ENCODE measurements at regions not wholly inside any gene's neighbourhood (a gene's known extent, or its start where the extent isn't known, plus 50 kb on each side); places are given as distances from the start of the nearest gene placed in this dataset.
"Not testable (repeated sequence)": the region's sequence is repeated elsewhere in the genome, so short reads cannot be mapped to it uniquely, and the experiment has no call there.

DNA sequence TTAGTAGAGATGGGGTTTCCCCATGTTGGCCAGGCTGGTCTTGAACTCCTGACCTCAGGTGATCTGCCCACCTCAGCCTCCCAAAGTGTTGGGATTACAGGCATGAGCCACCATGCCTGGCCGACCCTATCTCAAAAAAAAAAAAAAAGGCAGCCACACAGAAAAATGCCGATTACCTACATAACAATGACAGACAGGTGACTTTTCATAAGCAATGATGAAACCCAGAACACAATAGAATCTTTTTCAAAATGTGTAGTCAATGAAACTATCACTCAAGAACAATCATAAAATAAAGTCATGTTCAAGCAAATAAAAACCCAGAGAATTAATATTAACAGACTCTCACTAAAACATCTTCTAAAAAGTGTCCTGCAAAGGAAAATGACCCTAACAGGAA, 135.6 kb upstream of the MVB12B start:
- not testable (repeated sequence) for DNase-seq

DNA sequence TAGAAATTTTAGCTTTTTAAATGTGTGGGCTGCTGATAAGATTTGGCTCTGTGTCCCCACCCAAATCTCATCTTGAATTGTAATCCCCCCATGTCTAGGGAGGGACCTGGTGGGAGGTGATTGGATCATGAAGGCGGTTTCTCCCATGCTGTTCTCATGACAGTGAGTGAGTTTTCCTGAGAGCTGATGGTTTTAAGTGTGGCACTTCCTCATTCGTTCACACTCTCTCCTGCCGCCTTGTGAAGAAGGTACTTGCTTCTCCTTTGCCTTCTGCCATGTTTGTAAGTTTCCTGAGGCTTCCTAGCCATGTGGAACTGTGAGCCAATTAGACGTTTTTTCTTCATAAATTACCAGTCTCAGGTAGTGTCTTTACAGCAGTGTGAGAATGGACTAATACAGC, 127.8 kb upstream of the MVB12B start:
- DNase-seq, result no peak

DNA sequence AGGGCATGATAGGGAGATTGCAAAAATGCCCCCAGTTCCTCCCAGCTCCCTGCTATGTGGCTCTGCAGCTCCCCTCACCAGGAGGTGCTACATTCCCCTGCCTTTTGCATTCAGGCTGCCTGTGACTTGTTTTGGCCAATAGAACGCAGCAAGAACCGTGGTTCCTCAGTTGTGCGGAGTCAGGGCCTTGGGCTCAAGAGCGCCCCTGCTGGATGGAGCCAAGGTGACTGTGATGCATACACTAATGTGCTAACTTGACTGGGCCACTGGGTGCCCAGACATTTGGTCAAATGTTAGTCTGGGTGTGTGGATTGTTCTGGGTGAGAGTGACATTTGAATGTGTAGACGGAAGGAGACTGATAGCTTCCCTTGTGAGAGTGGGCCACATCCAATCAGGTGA, 123.3 kb upstream of the MVB12B start:
- DNase-seq, result no peak

DNA sequence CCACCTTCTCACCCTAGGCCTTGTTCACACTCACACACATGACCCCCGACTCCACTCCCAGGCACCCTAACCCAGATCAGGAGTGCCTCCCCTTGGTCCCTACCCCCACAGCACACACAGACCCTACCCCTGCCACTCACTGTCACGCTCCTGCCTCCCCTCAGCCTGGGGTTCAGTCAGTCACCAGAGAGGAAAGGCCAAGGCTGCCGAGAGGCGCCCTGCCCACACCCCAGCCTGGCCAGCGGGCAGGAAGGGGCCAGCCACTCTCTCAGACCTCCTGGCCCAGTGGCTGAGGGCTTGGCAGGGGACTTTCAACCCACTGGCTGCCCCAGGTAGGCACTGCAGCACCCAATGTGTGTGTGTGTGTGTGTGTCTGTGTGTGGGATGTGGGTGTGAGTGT, 122.4 kb upstream of the MVB12B start:
- no peak for DNase-seq

DNA sequence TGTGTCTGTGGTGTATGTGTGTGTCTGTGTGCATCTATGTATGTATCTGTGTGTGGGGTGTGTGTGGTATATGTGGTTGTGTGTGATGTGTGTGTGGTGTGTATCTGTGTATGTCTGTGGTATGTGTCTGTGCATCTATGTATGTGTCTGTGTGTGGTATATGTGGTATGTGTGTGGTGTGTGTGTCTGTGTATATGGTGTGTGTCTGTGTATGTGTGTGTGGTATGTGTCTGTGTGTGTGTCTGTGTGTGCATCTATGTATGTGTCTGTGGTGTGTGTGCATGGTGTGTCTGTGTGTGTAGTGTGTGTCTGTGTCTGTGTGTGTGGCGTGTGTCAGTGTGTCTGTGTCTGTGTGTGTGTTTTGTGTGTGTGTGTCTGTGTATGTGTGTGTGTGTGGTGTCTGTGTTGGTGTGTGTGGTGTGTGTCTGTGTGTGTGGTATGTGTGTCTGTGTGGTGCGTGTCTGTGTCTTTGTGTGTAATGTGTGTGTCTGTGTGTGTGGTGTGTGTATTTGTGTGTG, 121.9 kb upstream of the MVB12B start:
- no peak for DNase-seq

DNA sequence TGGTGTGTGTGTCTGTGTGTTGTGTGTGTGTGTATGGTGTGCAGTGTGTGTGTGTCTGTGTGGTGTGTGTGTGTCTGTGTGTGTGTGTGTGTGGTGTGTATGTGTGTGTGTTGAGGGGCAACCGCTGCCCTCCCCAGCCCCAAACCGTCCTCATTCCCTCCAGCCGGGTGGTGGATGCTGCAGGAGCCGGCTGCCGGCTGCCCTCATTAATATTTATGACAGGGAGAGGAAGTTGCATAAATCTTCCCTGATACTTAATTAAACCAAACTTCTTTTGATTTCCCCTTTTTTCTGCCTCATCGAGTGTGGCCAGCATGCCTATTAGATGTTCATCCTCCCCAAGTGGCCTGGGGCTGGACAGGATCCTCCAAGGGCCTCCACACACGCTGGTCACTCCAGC, 121.4 kb upstream of the MVB12B start:
- no peak for DNase-seq

DNA sequence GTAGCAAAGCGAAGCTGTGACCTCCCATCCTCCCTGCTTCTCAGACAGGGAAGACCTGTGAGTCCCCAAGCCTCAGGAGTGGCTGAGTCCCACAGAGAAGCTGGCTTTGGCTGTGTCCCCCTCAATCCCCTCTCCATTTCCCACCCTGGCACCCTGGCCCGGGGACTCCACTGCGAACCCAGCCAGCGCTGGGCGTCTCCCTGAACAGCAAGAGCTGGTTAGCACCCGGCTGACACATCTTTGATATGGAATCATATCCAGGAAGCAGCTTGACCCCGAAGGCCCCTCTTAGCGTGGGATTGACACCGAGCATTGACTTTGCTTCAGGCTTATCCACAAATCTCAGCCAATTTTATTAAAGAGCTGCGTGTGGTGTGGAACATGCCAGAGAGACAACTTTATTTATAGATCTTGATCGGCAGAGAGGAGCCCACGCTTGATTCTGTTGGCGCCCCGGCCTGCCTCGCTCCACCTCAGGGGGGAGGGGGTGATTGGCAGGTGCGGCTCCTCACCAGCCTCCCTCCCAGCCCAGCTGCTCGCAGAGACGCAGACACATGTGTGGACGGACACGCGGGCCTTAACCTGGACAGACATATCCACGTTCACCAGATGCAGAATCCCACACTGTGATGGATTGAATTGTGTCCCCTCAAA, 120.7 kb upstream of the MVB12B start:
- DNase-seq, result no peak

DNA sequence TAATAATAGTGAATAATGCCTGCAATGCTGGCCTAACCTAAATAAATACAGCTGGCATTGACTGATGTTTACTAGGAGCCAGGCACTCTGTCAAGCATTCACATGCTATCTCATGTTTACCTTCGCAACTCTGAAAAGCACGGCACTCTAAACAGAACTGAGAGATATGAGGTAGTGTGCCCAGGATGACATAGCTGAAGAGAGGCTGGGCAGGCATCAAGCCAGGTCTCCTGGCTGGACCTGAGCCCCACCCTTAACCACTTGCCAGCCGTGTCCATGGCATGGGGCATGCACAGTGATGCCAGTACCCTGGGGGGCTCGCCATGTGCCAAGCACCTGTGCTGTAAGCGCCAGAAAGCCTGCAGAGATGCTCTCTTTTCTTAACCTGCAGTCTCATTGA, 119.4 kb upstream of the MVB12B start:
- DNase-seq, result no peak

DNA sequence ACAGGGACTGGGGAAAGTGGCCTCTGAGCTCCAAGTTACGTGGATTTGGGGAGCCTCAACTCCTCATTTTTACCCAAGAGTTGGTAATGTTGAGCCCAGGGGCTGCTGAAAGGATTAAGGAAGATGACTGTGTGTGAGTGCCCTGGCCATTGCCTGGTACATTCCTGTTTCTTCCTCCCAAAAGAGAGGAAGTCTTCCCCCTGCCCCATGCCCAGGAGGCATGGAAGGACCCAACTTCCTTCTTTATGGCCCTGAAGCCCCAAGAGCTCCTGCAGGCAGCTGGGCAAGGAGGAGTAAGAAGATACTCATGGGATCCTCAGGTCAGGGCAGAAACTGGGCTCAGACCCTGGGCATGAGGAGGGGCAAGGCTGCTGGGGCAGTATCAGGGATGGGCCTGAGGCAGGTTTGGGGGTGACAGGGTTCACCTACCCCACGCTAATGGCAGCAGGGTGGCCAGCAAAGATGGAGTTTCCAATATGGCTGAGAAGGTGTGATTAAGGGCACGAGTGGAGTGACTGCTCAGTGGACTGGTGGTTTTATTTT, 118.3 kb upstream of the MVB12B start:
- no peak for DNase-seq

DNA sequence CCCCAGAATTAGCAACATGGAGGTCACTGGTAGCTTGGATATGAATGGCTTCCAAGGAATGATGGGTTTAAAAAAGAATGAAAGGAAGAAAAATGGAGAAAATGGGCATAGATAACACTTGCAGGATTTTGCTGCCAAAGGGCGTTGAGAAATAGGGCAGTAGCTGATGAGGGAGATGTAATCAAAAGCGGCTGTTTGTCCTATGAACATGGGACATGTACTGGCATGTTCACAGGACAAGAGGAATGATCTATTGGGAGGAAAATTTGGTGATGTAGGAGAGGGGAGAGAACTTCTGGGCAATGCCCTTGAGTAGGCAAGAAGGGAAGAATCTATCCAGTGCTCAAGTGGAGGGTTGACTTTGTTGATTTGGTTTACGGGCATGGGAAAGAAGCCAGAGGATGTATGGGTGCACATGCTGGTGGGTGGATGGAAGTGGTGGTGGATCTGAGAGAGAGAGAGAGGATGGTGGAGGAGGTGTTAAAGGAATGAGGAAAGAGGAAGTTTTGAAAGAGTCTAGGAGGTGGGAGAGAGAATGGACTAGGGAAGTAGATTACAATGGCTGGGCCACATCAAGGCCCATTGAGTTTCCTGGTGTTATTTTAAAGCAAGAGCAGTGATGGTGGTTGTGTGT, 115.1 kb upstream of the MVB12B start:
- DNase-seq, result no peak

DNA sequence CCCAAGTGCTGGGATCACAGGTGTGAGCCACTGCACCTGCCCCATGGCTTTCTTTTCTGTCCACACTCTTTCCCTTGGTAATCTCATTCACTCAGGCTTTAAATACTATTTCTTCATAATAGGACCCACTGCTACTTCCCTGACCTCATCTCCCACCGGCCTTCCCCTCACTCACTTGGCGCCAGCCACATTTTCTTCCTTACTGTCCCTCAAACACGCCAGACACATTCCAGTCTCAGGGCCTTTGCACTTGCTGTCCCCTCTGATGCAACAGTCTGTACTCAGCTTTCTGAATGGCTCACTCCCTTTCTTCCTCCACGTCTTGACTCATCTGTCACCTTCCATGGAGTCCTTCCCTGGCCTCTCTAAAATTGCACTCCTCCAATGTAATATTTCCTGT, 111.1 kb upstream of the MVB12B start:
- DNase-seq, result no peak

DNA sequence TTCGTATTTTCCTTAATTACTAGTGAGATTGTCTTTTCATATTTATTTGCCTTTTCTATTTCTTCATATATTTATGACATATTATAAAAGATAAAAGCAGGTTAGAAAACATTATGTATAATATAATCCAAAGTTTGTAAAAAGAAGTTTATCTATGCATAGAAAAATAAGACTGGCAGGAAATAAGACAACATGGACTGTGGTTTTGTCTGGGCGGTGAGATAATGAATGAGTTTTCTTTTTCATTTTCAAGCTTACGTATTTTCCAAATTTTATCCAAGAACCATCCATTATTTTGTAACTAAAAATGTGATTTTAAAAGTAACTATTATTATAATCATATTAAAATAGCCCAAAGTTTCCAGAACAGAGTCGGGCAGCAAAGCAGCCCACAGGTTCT, 109.8 kb upstream of the MVB12B start:
- DNase-seq, result no peak

DNA sequence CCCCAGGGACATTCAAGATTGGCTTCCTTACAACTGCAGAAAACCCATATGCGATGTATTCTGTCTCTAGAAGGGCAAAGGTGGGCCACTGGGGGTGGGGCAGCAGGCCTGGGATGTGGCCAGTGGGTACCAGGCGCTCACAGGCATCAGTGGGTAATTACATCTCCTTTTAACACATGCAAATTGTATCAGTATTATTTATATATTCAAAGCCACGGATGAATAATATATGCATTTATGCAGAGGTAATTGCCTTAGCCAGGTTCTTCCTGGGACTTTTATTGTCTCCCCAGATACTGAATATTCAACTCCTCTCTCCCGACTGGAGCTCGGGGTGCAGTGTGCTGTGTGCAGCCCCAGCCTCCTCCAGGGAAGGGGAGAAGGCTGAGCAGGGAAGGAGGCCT, 109.4 kb upstream of the MVB12B start:
- no peak for DNase-seq

DNA sequence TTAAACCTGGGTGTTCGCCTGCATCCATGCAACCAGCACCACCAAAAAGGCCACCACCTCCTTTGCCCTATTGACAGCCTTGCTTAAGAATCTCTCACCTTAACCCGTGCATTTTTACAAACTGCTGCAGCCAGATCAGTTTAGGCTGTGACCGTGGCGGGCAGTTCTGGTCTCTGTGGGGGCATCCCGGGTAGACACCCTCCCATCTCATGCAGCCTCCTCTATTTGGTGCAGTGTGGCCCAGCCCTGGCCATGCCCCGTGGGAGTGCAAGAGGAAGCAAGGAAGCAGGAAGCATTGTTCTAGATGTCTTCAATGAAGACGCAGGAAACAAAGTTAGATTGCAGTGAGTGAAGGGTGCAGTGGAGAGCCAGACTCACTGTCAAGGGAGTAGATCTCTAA, 108.8 kb upstream of the MVB12B start:
- DNase-seq, result no peak

DNA sequence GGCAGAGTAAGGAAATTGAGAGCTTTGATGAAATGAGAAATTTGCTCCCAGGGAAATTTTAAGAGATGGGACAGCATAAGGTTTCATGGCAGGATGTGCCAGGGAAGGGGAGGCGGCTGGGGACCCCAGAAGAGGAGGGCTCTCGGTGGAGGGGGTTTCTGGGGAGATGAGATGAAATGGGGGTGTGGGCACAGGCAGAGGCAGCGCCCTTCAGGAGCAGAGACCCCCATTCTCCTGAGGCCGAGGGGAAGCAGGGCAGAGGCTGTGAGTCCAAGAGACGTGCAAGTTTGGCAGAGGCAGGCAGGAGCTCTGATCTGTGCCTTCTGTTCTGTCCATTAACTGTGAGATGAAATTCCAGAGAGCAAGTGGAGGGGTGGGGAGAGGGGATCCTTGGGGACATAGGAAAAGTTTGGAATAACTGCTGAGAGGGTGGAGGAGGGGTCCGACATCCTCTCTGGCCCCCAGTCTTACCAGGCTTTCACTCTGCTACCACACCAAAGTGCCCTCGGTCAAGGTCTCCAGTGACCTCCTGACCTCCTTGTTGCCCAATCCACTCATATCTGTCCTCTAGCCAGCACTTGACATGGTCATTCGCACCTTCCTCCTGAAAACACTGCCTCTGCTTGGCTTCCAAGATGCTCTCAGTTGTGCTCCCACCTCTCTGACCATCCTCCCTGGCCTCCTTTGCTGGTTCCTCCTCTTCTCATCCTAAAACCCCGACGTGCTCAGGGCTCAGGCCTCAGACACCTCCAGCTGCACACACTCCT, 108.1 kb upstream of the MVB12B start:
- no peak for DNase-seq

DNA sequence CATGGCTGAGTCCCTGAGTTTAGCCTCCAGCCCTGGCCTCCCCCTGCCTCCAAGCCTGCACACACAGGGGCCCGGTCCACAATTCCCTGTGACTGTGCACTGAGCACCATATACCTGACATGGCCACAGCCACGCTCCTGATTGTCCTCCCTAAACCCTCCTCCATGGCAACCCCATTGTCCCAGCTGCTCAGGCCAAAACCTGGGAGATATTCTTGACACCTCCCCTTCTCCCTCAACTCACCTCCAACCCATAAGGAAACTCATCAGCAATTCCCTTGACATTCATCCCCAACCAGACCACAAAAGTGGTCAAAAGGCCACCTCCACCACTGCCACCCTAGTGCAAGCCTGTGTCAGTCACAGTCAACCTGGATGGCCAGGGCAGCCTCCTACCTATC, 107.5 kb upstream of the MVB12B start:
- DNase-seq, result no peak

DNA sequence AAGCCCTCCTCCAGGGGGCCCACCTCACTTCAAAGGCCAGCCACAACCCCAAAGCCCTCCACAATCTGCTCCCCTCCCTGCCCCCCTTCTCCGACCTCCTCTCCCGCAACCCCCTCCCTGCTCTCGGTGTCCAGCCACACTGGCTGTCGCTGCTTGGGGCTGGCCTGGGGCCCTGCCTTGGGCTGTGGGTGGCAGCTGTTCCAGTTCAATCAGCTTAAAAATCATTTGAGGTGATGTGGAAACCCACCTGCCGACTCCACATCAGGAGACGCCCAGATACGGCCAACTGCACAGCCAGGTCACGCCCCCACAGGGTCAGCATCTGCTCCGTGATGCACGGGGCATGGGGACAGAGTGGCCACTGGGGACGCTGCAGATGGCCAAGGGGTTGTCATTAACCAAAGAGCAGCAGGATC, 107.0 kb upstream of the MVB12B start:
- no peak for DNase-seq

DNA sequence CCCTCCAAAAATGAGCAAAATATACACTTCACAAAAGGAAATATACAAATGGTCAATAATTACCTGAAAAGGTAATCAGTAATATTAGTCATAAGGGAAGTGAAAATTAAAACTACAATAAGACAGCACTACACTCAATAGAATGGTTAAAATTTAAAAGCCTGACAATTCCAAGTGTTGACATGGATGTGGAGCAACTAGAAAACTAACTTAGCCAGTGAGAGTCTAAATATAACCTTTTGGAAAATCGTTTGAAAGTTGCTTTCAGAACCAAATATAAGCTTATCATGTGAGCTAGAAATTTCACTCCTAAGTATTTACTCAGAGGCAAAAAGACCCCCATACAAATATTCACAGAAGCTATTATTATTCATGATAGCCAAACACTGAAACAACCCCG, 105.1 kb upstream of the MVB12B start:
- DNase-seq, result no peak

DNA sequence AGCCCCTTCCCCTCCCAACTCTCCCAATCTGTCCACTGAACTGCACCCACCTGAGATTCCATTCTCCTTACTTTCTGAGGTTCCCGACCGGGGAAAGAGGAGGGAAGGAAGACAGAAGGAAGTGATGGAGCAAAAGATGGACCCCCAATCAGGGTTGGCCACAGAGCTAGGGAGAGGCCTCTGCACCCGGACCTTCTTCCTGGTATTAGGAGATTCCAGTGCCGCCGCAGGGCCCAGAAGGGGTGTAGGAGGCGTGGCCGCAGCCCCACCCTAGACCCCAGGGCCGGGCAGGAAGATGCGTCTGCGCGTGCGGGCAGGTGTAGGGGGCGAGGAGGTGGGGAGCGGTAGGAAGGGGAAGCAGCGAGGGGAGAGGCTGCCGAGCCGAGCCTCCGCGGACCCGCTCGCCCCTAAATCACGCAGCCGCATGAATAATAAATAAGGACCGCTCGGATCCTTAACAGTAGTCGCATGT, 104.2 kb upstream of the MVB12B start:
- DNase-seq, result no peak

DNA sequence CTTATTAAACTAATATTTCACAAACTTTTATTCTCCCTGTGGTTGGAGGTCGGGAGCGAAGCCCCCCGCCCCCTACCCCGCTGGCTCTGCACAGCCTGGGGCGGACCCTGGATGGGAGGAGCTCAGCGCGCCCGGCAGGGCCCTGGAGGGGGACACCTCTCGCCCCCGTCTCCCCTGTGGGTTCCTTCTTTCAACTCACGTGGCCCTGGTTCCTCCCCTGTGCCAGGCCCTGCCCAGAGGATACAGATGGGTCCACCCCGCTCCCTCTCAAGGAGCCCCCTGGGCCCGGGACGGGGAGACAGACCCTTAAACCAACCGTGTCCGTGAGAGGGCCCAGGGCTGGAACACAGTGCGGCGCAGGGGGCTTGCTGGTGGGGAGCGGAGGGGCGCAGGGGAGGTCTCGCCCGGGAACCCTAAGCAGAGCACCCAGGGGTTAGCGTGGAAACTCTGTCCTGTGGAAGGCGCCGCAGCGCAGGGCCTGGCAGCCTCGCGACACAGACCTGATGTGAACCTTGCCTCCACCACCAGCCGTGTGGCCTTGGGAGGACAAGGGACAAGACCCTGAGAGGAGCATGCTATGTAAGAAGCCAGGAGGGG, 103.7 kb upstream of the MVB12B start:
- no peak for DNase-seq

DNA sequence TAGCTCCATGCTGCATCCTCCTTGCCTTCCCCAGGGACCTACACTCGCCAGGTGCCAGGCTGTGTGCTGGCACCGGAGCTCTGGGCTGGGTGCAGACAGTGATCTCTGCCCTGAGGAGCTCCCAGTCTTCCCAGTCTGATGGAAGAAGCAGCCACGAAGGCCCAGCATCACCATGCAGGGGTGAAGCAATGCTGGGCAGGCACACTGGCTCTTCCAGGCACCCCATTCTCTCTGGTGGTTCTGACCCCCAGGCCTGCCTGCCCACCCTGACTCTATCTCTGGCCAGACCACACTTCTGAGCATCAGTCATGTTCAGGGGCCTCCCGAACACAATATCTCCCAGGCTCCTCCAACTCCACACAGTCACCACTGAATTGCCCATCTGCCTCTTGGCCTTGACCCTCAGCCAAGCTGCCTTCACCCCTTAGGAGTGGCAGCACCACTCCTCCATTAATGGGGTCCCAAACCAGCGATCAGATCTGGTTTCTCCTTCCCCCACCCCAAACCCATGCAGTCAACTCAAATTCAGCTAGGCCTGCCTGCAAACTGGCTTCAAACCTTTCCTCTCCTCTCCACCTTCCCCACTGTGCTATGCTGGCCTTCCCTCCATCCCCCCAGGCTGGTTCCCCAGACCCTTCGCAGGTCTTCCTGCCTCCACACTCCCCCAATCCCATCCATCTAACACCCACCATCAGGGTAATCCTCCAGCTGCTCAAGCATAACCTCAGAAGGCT, 102.7 kb upstream of the MVB12B start:
- DNase-seq, result no peak

All from activated CD4-positive, CD25-positive, alpha-beta regulatory T cell (primary cell).